ENCODE measurements at regions not wholly inside any gene's neighbourhood (a gene's known extent, or its start where the extent isn't known, plus 50 kb on each side); places are given as distances from the start of the nearest gene placed in this dataset.

GRCh38 chr3:19063936-19064335 is 84.4 kb upstream of the KCNH8 start:
- TF ChIP-seq CTCF (IDR thresholded peaks at IDR 0.05; ENCODE audit: extremely low read depth, missing control alignments): no peak
- DNase-seq (ENCODE audit: low spot score): no peak

- TF ChIP-seq CTCF (IDR thresholded peaks at IDR 0.05; ENCODE audit: extremely low read depth, missing control alignments): no peak
- no peak for DNase-seq (ENCODE audit: low spot score)
Observed at GRCh38 chr3:19060404-19060803, 87.9 kb upstream of the KCNH8 start.

GRCh38 chr3:19052874-19053273 is 95.4 kb upstream of the KCNH8 start:
- TF ChIP-seq CTCF (IDR thresholded peaks at IDR 0.05; ENCODE audit: extremely low read depth, missing control alignments): no peak
- DNase-seq (ENCODE audit: low spot score): no peak

GRCh38 chr3:19046440-19046839 is 101.9 kb upstream of the KCNH8 start:
- no peak for DNase-seq (ENCODE audit: low spot score)
- no peak for TF ChIP-seq CTCF (IDR thresholded peaks at IDR 0.05; ENCODE audit: extremely low read depth, missing control alignments)

GRCh38 chr3:19030522-19030839 is 117.8 kb upstream of the KCNH8 start:
- no peak for TF ChIP-seq CTCF (IDR thresholded peaks at IDR 0.05; ENCODE audit: extremely low read depth, missing control alignments)
- no peak for DNase-seq (ENCODE audit: low spot score)

GRCh38 chr3:19029837-19030521 is 118.3 kb upstream of the KCNH8 start:
- DNase-seq (ENCODE audit: low spot score): no peak

GRCh38 chr3:19025441-19025840 is 122.9 kb upstream of the KCNH8 start:
- no peak for TF ChIP-seq CTCF (IDR thresholded peaks at IDR 0.05; ENCODE audit: extremely low read depth, missing control alignments)
- DNase-seq (ENCODE audit: low spot score): no peak

More at GRCh38 chr3:19029837-19030521, 118.3 kb upstream of the KCNH8 start:
- no peak for TF ChIP-seq CTCF (IDR thresholded peaks at IDR 0.05; ENCODE audit: extremely low read depth, missing control alignments)
